HG03432 (cell line): ENCODE measurements at regions not wholly inside any gene's neighbourhood (a gene's known extent, or its start where the extent isn't known, plus 50 kb on each side); places are given as distances from the start of the nearest gene placed in this dataset.

Source experiments
- ATAC-seq: cut with Tn5 transposase; IDR thresholded peaks from one replicate; pipeline ENCODE4 v1.9.1; 2021; ENCODE audit warnings: mild to moderate bottlenecking, moderate library complexity; ENCODE audit not compliant: unreplicated experiment

- ATAC-seq, result no peak
Measured at GRCh38 chr6:140931581-140931980, 1201.1 kb upstream of the GJE1 start.

- ATAC-seq, result no peak
Measured at GRCh38 chr6:140929121-140929520, 1203.6 kb upstream of the GJE1 start.

GRCh38 chr6:140923048-140923447 is 1209.7 kb upstream of the GJE1 start:
- ATAC-seq, result no peak

GRCh38 chr6:140921366-140922226 is 1211.1 kb upstream of the GJE1 start:
- peak; percentile 86 for ATAC-seq

- ATAC-seq, result no peak
Measured at GRCh38 chr6:140917911-140918310, 1214.8 kb upstream of the GJE1 start.

- no peak for ATAC-seq
Measured at GRCh38 chr6:140915551-140915950, 1217.2 kb upstream of the GJE1 start.

- ATAC-seq, result no peak
Measured at GRCh38 chr6:140915103-140915502, 1217.6 kb upstream of the GJE1 start.

- ATAC-seq, result no peak
Measured at GRCh38 chr6:140912686-140913085, 1220.0 kb upstream of the GJE1 start.

GRCh38 chr6:140909625-140910024 is 1223.1 kb upstream of the GJE1 start:
- ATAC-seq, result no peak

- ATAC-seq, result no peak
Measured at GRCh38 chr6:140909156-140909555, 1223.6 kb upstream of the GJE1 start.

GRCh38 chr6:140908505-140908904 is 1224.2 kb upstream of the GJE1 start:
- no peak for ATAC-seq

GRCh38 chr6:140907235-140907634 is 1225.5 kb upstream of the GJE1 start:
- ATAC-seq, result no peak

GRCh38 chr6:140905724-140906123 is 1227.0 kb upstream of the GJE1 start:
- ATAC-seq, result no peak

- ATAC-seq, result no peak
Measured at GRCh38 chr6:140905050-140905449, 1227.7 kb upstream of the GJE1 start.

- ATAC-seq, result no peak
Measured at GRCh38 chr6:140897804-140898573, 1234.7 kb upstream of the GJE1 start.

GRCh38 chr6:140897349-140897748 is 1235.4 kb upstream of the GJE1 start:
- no peak for ATAC-seq

GRCh38 chr6:140893432-140893831 is 1239.3 kb upstream of the GJE1 start:
- no peak for ATAC-seq

- ATAC-seq, result no peak
Measured at GRCh38 chr6:140879946-140880345, 1252.8 kb upstream of the GJE1 start.

- ATAC-seq, result no peak
Measured at GRCh38 chr6:140874066-140874465, 1258.7 kb upstream of the GJE1 start.

- ATAC-seq, result no peak
Measured at GRCh38 chr6:140872885-140873284, 1259.8 kb upstream of the GJE1 start.

GRCh38 chr6:140871911-140872310 is 1260.8 kb upstream of the GJE1 start:
- ATAC-seq, result no peak

GRCh38 chr6:140867336-140867735 is 1265.4 kb upstream of the GJE1 start:
- ATAC-seq, result no peak
